ENCODE measurements at regions not wholly inside any gene's neighbourhood (a gene's known extent, or its start where the extent isn't known, plus 50 kb on each side); places are given as distances from the start of the nearest gene placed in this dataset.

DNA sequence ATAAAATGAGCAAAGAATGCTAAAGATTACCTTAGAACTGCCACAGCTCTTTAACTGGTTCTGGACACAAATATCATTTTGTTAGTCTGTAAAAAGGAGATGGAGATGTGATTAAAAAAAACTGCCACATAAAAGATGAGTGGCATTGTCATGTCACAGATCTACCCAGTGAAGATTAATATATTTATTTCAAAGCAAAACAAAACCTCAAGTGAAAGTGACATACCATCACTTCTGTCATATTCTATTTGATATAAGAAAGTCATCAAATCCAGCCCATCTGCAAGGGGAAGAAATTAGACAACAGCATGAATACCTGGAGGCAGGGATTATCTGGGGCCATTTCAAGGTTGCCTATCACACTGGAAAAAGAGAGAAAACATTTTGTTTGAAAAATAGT, 417.6 kb upstream of the LRRTM4 start:
- TF ChIP-seq CTCF (IDR thresholded peaks at IDR 0.05; ENCODE audit: low read depth, low read length, missing input control) (no peak), JUND (IDR thresholded peaks at IDR 0.05) (no peak), SP1 (IDR thresholded peaks at IDR 0.05) (no peak), EGR1 (IDR thresholded peaks at IDR 0.05; ENCODE audit: low read depth in 2 of 2) (no peak)
